GM21576 (cell line): ENCODE measurements at regions not wholly inside any gene's neighbourhood (a gene's known extent, or its start where the extent isn't known, plus 50 kb on each side); places are given as distances from the start of the nearest gene placed in this dataset.

Experiments
- ATAC-seq: cut with Tn5 transposase; IDR thresholded peaks from one replicate; pipeline ENCODE4 v1.9.1; 2021; ENCODE audit warnings: mild to moderate bottlenecking, moderate library complexity; ENCODE audit not compliant: unreplicated experiment

DNA sequence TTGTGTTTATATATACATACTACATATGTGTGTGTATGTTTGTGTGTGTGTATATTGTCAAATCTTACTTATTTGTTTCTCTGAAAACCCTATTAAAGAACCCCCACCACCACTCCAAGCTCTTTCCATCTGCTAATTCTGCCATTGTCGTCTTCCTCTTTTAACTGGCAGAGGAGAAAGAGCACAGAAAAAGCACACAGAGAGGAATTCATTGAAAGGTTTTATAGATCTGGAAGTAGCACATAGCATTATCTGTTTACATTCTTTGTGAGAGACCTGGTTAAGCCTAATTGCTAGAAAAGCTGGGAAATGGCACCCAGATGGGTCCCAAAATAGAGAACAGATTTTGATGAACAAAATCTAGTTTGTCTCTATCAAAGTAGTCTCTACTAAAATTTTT is 800.0 kb upstream of the PIK3C3 start:
- no peak for ATAC-seq

GRCh38 chr18:41153871-41154270 is 801.2 kb upstream of the PIK3C3 start:
- ATAC-seq: no peak

- ATAC-seq: no peak
Measured at GRCh38 chr18:41150316-41150715, 804.7 kb upstream of the PIK3C3 start.

- ATAC-seq: no peak
Measured at GRCh38 chr18:41146301-41146700, 808.7 kb upstream of the PIK3C3 start.

GRCh38 chr18:41145516-41145915 is 809.5 kb upstream of the PIK3C3 start:
- no peak for ATAC-seq

- ATAC-seq: no peak
Measured at GRCh38 chr18:41144441-41144840, 810.6 kb upstream of the PIK3C3 start.

- ATAC-seq: no peak
Measured at GRCh38 chr18:41140506-41140905, 814.5 kb upstream of the PIK3C3 start.

- ATAC-seq: no peak
Measured at GRCh38 chr18:41135146-41135545, 819.9 kb upstream of the PIK3C3 start.

DNA sequence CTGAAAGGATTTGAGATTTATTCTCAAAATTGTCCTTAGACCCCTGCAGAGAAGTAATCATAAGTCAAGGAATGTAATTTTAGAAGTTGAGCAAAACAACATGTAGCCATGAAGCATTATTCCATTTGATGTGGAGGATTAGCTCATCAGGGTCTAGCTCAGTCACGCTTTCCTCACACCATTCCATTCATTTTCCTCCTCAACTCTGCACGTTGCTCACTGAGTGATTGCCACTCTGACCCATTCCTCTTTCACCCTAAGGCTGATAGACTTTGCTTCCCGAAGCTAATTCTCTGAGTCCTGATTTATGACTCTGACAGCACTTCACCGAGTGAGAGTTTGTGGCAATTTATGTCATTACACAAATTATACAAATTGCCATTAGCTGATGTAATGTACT is 820.6 kb upstream of the PIK3C3 start:
- ATAC-seq: no peak

- ATAC-seq: no peak
Measured at GRCh38 chr18:41131050-41131449, 824.0 kb upstream of the PIK3C3 start.

DNA sequence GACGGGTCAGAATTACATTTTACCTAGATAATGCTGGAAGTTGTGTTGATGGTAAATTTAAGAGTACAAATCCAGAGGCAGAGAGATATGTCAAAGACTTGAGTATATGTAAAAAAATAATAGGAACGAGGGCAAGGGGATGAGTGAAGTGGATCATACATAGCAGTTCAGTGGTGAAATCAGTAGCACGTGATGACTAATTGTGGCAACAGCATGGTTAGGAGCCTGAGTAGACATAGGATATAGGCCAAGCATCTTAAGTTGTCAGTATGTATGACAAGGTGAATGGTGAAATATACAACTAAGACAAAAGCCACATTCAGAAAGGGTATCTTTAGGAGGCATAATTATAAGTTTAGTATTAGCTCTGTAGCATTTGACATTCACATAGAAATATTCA is 826.5 kb upstream of the PIK3C3 start:
- ATAC-seq: no peak

DNA sequence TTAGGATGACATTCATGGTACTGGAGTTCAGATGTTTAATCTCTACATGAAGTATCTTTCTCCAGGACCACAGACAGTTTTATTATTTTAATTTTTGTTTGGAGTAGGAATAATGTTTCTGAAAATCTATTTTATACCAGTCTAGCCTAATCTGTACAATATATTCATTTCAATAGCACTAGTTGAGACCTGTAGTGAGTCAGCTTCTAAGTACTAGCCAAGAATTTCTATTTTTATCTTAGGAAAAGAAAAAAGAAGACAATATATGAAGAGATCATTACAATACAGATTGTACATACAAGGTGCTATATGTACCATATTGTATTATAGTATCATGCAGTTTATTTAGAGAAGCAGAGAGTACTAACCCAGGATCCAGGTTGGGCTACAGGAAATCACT is 826.9 kb upstream of the PIK3C3 start:
- no peak for ATAC-seq

DNA sequence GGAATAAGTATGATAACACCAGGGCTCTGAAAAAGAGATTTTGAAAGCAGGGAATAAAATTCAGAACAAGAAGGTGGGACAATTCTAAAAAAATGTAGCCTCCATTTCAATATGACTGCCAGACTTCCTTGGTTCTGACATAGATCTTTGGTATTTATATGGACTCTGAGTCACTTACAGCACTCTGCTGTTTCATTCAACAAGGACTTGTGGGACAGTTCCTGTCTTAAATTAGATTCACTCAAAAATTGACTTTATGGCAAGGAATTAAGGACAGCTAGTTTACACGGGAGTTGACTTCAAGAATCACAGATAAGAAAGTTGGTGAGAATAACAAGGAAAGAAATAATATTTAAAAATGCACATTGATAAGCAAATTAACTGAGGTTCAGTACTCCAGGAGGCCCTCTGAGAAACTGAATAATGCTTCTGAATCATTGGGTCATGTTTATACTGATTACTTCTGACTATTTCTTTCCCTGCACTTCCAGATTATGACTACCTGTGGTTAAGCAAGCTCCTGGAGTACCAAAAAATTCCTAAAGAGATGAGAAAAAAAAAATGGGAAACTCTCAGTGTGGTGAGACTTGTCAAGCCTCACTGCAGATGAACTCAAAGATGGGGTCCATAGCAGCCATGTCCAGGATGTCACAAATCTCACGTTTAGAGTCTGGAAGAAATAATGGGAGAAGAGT is 828.3 kb upstream of the PIK3C3 start:
- ATAC-seq: no peak

DNA sequence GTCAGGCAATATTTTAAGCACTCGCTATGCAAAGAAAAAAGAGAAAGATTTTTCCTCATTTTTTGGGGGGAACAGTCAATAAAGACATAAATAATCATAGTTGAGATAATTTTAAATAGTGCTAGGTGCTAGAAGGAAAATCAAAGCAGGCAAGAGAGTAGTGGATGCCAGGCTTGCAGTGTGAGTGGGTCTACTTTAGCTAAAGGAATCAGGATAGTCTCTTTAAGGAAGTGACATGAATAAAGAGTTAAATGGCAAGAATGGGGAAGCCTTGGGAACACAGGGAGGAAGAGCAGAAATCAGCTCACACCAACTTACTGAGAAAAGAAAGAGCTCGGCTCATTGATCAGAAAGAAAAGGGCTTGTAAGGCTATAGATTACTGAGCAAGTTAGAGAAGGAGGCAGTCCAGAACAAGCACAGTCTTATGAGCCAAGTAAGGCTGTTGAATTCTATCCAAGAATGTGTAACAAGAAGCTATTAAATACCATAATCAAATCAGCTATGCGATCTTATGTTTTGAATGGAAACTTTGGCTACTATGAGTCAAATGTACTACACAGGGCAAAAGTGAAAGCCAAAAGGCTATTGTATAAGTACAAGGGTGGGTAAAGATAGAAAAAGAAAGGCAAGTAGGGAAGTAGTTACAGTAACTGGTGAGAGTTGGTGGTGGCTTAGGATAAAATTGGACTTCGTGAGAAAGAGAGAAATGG is 833.8 kb upstream of the PIK3C3 start:
- ATAC-seq: no peak

DNA sequence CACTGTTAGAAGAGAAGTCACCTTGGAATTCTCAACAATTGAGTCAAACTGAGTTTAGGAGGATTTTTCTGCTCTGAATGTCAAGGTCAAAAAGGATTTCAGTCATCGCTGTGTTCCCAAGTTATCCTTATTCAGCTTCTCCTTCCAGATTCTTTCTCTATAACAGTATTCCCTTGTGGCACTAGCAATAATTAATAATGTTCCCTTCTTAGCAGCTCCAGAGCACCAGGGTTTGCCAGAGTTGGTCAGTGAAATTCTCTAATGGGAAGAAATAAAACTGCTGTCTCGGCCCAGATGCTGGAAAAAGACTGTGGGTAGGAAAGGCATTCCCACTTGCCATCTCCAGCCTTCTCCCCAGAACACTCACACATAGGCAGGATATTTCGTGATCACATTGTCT is 836.0 kb upstream of the PIK3C3 start:
- no peak for ATAC-seq

DNA sequence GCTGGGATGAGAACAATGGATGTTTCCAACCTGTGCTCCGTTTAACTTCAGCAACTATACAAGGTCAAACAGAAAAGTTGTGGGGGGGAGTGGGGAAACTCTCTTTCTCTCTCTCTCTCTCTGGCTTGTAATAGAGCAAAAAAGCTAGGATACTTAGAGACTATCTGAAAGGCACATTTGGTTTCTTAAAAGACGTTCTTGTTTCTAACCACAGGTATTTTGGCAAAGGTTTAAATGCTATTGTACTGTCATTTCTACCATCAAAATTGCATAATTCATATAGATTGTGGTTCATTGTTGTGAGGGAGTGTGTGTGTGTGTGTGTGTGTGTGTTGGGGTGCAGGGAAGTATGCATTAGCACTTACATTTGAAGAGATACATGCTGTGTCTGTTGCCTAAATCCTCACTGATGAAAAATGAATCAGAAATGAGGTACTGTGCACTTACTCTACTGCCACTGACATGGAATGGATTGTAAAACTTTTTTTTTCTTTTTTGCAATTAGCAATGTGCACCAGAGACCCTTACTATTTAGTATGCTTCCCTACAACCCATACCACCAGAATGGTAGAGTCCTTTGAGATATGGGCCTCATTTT is 841.0 kb upstream of the PIK3C3 start:
- ATAC-seq: no peak

DNA sequence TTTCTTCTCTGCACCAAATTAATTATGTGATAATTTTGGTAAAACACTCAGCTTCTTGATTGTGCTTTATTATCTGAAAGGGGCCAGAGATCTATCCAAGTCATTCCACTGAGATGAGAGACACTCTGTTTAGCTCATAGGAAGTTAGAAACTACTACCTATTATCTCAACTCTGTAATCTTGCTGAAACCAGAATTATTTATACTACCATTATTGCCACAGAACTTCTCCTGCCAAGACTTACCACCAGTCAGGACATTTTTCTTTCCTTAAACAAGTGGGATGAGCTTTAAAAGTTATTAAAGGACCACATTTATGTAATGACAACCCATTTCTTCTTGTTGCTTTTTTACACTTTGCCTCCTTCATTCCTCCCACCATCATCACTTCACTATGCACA is 855.6 kb upstream of the PIK3C3 start:
- no peak for ATAC-seq

DNA sequence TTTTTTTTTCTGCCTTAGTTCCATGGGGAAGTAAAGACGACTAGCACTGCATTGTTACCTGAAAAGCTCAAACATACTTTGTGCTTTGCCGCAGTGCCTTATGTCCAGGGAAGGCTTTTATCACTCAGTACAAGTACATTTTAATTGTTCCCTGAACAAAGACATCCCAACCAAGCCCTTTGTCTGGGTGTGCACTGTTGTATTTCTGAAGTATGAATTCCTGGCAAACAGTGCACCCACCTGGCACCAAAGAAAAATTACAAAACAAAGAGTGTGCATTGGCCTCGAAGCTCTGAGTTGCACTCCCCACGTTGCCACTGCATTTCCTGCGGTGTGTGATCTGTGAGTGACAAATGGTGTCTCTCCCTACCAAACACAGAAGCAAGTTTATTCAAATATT is 858.5 kb upstream of the PIK3C3 start:
- ATAC-seq: no peak

- no peak for ATAC-seq
Measured at GRCh38 chr18:41077076-41077475, 878.0 kb upstream of the PIK3C3 start.

GRCh38 chr18:41075212-41075611 is 879.8 kb upstream of the PIK3C3 start:
- no peak for ATAC-seq

- no peak for ATAC-seq
Measured at GRCh38 chr18:41073372-41073954, 881.6 kb upstream of the PIK3C3 start.

GRCh38 chr18:41072946-41073345 is 882.1 kb upstream of the PIK3C3 start:
- ATAC-seq: no peak
